ENCODE measurements at regions not wholly inside any gene's neighbourhood (a gene's known extent, or its start where the extent isn't known, plus 50 kb on each side); places are given as distances from the start of the nearest gene placed in this dataset.

GRCh38 chr2:61671561-61672315, 133.6 kb upstream of the XPO1 start:
- TF ChIP-seq REST (IDR thresholded peaks at IDR 0.05; ENCODE audit: insufficient read depth in 1 of 2, low read depth in 2 of 2, low read length in 2 of 2) (no peak), SIN3A (IDR thresholded peaks at IDR 0.05; ENCODE audit: borderline replicate concordance, insufficient read depth, low read length) (no peak), POLR2AphosphoS5 (IDR thresholded peaks at IDR 0.05; ENCODE audit: low read depth, low read length) (no peak), TAF1 (IDR thresholded peaks at IDR 0.05; ENCODE audit: borderline replicate concordance, insufficient read depth, low read length) (no peak)

Measured in PFSK-1 (cell line).